SK-N-SH (cell line): ENCODE measurements at regions not wholly inside any gene's neighbourhood (a gene's known extent, or its start where the extent isn't known, plus 50 kb on each side); places are given as distances from the start of the nearest gene placed in this dataset.

Source experiments
- EP300 ChIP-seq, 2 experiments: IDR thresholded peaks; 2 replicates each; pipeline versions ENCODE4 v1.4.0 to v1.6.1; 2012; ENCODE audit warnings: borderline replicate concordance in 1 of 2, low read depth in 1 of 2, low read length in 1 of 2
- EZH2phosphoT487 ChIP-seq: fragments of 200-600 bp; sonication (generic); IDR thresholded peaks from 2 replicates; pipeline ENCODE4 v1.6.1; 2017; ENCODE audit warnings: low read depth, mixed run types, mild to moderate bottlenecking, antibody characterized with exemption, moderate library complexity, borderline replicate concordance
- NFIC ChIP-seq: IDR thresholded peaks from 2 replicates; pipeline ENCODE4 v1.4.0; 2012; ENCODE audit warnings: borderline replicate concordance
- NRF1 ChIP-seq: IDR thresholded peaks from 2 replicates; pipeline ENCODE4 v1.6.1; 2012; ENCODE audit warnings: low read depth, mild to moderate bottlenecking, low read length
- POLR2AphosphoS5 ChIP-seq: IDR thresholded peaks from 2 replicates; pipeline ENCODE4 v1.6.1; 2012; ENCODE audit warnings: low read depth, low read length
- RAD21 ChIP-seq: IDR thresholded peaks from 2 replicates; pipeline ENCODE4 v1.6.1; 2012; ENCODE audit warnings: mild to moderate bottlenecking, low read length
- RFX5 ChIP-seq: IDR thresholded peaks from 2 replicates; pipeline ENCODE4 v1.6.1; 2012; ENCODE audit warnings: mild to moderate bottlenecking, improper control_type of control experiment, low read length
- RXRA ChIP-seq: IDR thresholded peaks from 2 replicates; pipeline ENCODE4 v1.4.0; 2012; ENCODE audit warnings: low read depth, mild to moderate bottlenecking, borderline replicate concordance
- TF ChIP-seq, protein P1 (sequence below): IDR thresholded peaks from 2 replicates; pipeline ENCODE4 v1.6.1; 2012; ENCODE audit warnings: mild to moderate bottlenecking, low read depth, low read length, moderate library complexity
- TF ChIP-seq, protein P2 (sequence below): fragments of 200-600 bp; sonication (generic); IDR thresholded peaks from 2 replicates; pipeline ENCODE4 v1.6.1; 2017; ENCODE audit warnings: antibody characterized with exemption, mild to moderate bottlenecking, moderate library complexity
- TF ChIP-seq, protein P3 (sequence below): fragments of 150-350 bp; IDR thresholded peaks from 2 replicates; pipeline ENCODE4 v1.6.1; 2016; ENCODE audit warnings: mild to moderate bottlenecking, low read depth, low read length
- TF ChIP-seq, protein P4 (sequence below): IDR thresholded peaks from 2 replicates; pipeline ENCODE4 v1.4.0; 2012; ENCODE audit warnings: low read depth
- TF ChIP-seq, protein P5 (sequence below): fragments of 150-350 bp; IDR thresholded peaks from 2 replicates; pipeline ENCODE4 v1.6.1; 2017; ENCODE audit warnings: antibody characterized with exemption, low read length, low read depth, borderline replicate concordance

DNA sequence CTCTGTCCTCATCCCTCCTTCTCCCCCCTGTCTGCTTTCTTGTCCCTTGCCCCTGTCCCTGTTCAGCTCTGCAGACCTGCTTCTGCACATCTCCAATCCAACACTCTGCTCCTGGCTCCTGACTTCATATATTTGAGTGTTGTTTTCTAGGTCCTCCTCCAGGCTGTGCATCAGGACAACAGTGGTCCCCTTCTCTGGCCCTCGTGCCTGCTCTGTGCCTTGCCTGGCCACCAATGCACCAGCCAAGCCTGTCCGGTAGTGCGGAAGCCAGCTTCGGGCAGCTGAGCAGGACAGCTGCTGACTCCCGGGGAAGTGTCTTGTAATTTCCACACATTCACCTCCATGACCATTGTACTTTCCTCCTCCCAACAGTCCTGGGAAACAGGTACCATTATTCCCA lies 203.4 kb upstream of the RAB4A start:
- no peak for TF ChIP-seq RXRA
- TF ChIP-seq, protein P1, sequence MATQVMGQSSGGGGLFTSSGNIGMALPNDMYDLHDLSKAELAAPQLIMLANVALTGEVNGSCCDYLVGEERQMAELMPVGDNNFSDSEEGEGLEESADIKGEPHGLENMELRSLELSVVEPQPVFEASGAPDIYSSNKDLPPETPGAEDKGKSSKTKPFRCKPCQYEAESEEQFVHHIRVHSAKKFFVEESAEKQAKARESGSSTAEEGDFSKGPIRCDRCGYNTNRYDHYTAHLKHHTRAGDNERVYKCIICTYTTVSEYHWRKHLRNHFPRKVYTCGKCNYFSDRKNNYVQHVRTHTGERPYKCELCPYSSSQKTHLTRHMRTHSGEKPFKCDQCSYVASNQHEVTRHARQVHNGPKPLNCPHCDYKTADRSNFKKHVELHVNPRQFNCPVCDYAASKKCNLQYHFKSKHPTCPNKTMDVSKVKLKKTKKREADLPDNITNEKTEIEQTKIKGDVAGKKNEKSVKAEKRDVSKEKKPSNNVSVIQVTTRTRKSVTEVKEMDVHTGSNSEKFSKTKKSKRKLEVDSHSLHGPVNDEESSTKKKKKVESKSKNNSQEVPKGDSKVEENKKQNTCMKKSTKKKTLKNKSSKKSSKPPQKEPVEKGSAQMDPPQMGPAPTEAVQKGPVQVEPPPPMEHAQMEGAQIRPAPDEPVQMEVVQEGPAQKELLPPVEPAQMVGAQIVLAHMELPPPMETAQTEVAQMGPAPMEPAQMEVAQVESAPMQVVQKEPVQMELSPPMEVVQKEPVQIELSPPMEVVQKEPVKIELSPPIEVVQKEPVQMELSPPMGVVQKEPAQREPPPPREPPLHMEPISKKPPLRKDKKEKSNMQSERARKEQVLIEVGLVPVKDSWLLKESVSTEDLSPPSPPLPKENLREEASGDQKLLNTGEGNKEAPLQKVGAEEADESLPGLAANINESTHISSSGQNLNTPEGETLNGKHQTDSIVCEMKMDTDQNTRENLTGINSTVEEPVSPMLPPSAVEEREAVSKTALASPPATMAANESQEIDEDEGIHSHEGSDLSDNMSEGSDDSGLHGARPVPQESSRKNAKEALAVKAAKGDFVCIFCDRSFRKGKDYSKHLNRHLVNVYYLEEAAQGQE: no peak
- TF ChIP-seq, protein P2, sequence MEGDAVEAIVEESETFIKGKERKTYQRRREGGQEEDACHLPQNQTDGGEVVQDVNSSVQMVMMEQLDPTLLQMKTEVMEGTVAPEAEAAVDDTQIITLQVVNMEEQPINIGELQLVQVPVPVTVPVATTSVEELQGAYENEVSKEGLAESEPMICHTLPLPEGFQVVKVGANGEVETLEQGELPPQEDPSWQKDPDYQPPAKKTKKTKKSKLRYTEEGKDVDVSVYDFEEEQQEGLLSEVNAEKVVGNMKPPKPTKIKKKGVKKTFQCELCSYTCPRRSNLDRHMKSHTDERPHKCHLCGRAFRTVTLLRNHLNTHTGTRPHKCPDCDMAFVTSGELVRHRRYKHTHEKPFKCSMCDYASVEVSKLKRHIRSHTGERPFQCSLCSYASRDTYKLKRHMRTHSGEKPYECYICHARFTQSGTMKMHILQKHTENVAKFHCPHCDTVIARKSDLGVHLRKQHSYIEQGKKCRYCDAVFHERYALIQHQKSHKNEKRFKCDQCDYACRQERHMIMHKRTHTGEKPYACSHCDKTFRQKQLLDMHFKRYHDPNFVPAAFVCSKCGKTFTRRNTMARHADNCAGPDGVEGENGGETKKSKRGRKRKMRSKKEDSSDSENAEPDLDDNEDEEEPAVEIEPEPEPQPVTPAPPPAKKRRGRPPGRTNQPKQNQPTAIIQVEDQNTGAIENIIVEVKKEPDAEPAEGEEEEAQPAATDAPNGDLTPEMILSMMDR: no peak
- no peak for TF ChIP-seq NRF1
- TF ChIP-seq EZH2phosphoT487: no peak
- TF ChIP-seq EP300 (IDR thresholded peaks at IDR 0.05; ENCODE audit: borderline replicate concordance in 1 of 2, low read depth in 1 of 2, low read length in 1 of 2): no peak
- TF ChIP-seq POLR2AphosphoS5: no peak
- TF ChIP-seq, protein P3, sequence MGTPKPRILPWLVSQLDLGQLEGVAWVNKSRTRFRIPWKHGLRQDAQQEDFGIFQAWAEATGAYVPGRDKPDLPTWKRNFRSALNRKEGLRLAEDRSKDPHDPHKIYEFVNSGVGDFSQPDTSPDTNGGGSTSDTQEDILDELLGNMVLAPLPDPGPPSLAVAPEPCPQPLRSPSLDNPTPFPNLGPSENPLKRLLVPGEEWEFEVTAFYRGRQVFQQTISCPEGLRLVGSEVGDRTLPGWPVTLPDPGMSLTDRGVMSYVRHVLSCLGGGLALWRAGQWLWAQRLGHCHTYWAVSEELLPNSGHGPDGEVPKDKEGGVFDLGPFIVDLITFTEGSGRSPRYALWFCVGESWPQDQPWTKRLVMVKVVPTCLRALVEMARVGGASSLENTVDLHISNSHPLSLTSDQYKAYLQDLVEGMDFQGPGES: no peak
- TF ChIP-seq, protein P4, sequence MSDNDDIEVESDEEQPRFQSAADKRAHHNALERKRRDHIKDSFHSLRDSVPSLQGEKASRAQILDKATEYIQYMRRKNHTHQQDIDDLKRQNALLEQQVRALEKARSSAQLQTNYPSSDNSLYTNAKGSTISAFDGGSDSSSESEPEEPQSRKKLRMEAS: no peak
- no peak for TF ChIP-seq NFIC
- no peak for TF ChIP-seq RAD21
- TF ChIP-seq, protein P5, sequence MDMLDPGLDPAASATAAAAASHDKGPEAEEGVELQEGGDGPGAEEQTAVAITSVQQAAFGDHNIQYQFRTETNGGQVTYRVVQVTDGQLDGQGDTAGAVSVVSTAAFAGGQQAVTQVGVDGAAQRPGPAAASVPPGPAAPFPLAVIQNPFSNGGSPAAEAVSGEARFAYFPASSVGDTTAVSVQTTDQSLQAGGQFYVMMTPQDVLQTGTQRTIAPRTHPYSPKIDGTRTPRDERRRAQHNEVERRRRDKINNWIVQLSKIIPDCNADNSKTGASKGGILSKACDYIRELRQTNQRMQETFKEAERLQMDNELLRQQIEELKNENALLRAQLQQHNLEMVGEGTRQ: no peak
- TF ChIP-seq RFX5: no peak
